GM23338 (cell line): ENCODE measurements at regions not wholly inside any gene's neighbourhood (a gene's known extent, or its start where the extent isn't known, plus 50 kb on each side); places are given as distances from the start of the nearest gene placed in this dataset.

ENCODE experiments used
- ATAC-seq: fragments of 200-7000 bp; cut with Tn5 transposase; 3 replicates; pipeline ENCODE4 v1.9.1; 2020
- DNase-seq: peaks from one replicate; pipeline ENCODE4 v3.0.0-alpha.2; 2015; ENCODE audit warnings: low spot score
- H2AFZ ChIP-seq: fragments of 200-600 bp; sonication (generic); 2 replicates; pipeline ENCODE4 v1.8.0; 2016; ENCODE audit warnings: antibody characterized with exemption, mild to moderate bottlenecking, moderate library complexity
- H3F3A ChIP-seq: fragments of 200-600 bp; sonication (generic); replicated peaks from 2 replicates; pipeline ENCODE4 v1.8.0; 2017; ENCODE audit warnings: antibody characterized with exemption, mixed run types, low read depth
- H3K27ac ChIP-seq: fragments of 200-600 bp; sonication (generic); 2 replicates; pipeline ENCODE4 v1.6.1; 2016; ENCODE audit warnings: low read depth
- H3K27me3 ChIP-seq: fragments of 200-600 bp; sonication (generic); 2 replicates; pipeline ENCODE4 v1.8.0; 2016; ENCODE audit warnings: mild to moderate bottlenecking, mixed run types, moderate library complexity; ENCODE audit not compliant: insufficient read depth
- H3K36me3 ChIP-seq: fragments of 200-600 bp; sonication (generic); 2 replicates; pipeline ENCODE4 v1.8.0; 2016; ENCODE audit warnings: mild to moderate bottlenecking; ENCODE audit not compliant: insufficient read depth
- H3K4me1 ChIP-seq: fragments of 200-600 bp; sonication (generic); 2 replicates; pipeline ENCODE4 v1.8.0; 2016; ENCODE audit warnings: mild to moderate bottlenecking, moderate library complexity; ENCODE audit not compliant: insufficient read depth
- H3K4me2 ChIP-seq: fragments of 200-600 bp; sonication (generic); 2 replicates; pipeline ENCODE4 v1.7.1; 2017; ENCODE audit warnings: mixed run types
- H3K4me3 ChIP-seq: fragments of 200-600 bp; sonication (generic); 2 replicates; pipeline ENCODE4 v1.6.1; 2016; ENCODE audit warnings: mixed run types
- H3K79me2 ChIP-seq: fragments of 200-600 bp; sonication (generic); replicated peaks from 2 replicates; pipeline ENCODE4 v1.8.0; 2017; ENCODE audit warnings: mild to moderate bottlenecking; ENCODE audit not compliant: insufficient read depth
- H3K9me2 ChIP-seq: fragments of 200-600 bp; sonication (generic); 2 replicates; pipeline ENCODE4 v1.8.0; 2017; ENCODE audit not compliant: insufficient read depth
- H4K20me1 ChIP-seq: fragments of 200-600 bp; sonication (generic); replicated peaks from 2 replicates; pipeline ENCODE4 v1.8.0; 2017; ENCODE audit warnings: mild to moderate bottlenecking; ENCODE audit not compliant: insufficient read depth
- H3K27ac Mint-ChIP-seq: 2 replicates; pipeline ENCODE4 v1.8.0; 2020; ENCODE audit warnings: inconsistent platforms, mild to moderate bottlenecking, moderate library complexity, mixed read lengths
- H3K27me3 Mint-ChIP-seq: 3 replicates; pipeline ENCODE4 v1.8.0; 2022; ENCODE audit warnings: low read depth, mild to moderate bottlenecking, moderate library complexity, mixed read lengths, inconsistent platforms; ENCODE audit not compliant: insufficient read depth, poor library complexity
- H3K36me3 Mint-ChIP-seq: 3 replicates; pipeline ENCODE4 v1.8.0; 2021; ENCODE audit warnings: low read depth, mild to moderate bottlenecking, inconsistent platforms, moderate library complexity, mixed read lengths
- H3K4me1 Mint-ChIP-seq: 3 replicates; pipeline ENCODE4 v1.8.0; 2020; ENCODE audit warnings: mild to moderate bottlenecking, inconsistent platforms, mixed read lengths
- H3K4me3 Mint-ChIP-seq: 3 replicates; pipeline ENCODE4 v1.8.0; 2021; ENCODE audit warnings: moderate library complexity, mild to moderate bottlenecking, inconsistent platforms, mixed read lengths
- H3K9me3 Mint-ChIP-seq: 3 replicates; pipeline ENCODE4 v1.8.0; 2020; ENCODE audit warnings: moderate library complexity, mild to moderate bottlenecking, inconsistent platforms, mixed read lengths
- CREB1 ChIP-seq: fragments of 250-450 bp; sonication (Bioruptor Pico); IDR thresholded peaks from 2 replicates; pipeline ENCODE4 v1.5.0; 2020; ENCODE audit warnings: low read depth, mild to moderate bottlenecking, moderate library complexity
- EZH2 ChIP-seq: fragments of 200-600 bp; sonication (generic); IDR thresholded peaks from one replicate; pipeline ENCODE4 v1.8.0; 2017; ENCODE audit warnings: antibody characterized with exemption, mild to moderate bottlenecking, low read depth; ENCODE audit not compliant: unreplicated experiment
- EZH2phosphoT487 ChIP-seq: fragments of 200-600 bp; sonication (generic); IDR thresholded peaks from one replicate; pipeline ENCODE4 v1.8.1; 2018; ENCODE audit warnings: antibody characterized with exemption; ENCODE audit not compliant: unreplicated experiment
- JUNB ChIP-seq: IDR thresholded peaks from one replicate; pipeline ENCODE4 v1.6.1; 2016; ENCODE audit warnings: antibody characterized with exemption; ENCODE audit not compliant: unreplicated experiment
- NANOG ChIP-seq: IDR thresholded peaks from 2 replicates; pipeline ENCODE4 v1.6.1; 2016; ENCODE audit warnings: antibody characterized with exemption, borderline replicate concordance
- POLR2AphosphoS5 ChIP-seq: IDR thresholded peaks from 2 replicates; pipeline ENCODE4 v1.6.1; 2016; ENCODE audit warnings: antibody characterized with exemption, low read depth
- REST ChIP-seq: IDR thresholded peaks from one replicate; pipeline ENCODE4 v1.6.1; 2018; ENCODE audit warnings: antibody characterized with exemption; ENCODE audit not compliant: unreplicated experiment
- STAT1 ChIP-seq: IDR thresholded peaks from one replicate; pipeline ENCODE4 v1.6.1; 2016; ENCODE audit warnings: antibody characterized with exemption; ENCODE audit not compliant: unreplicated experiment
- ZNF114 ChIP-seq: fragments of 250-450 bp; sonication (Bioruptor Pico); IDR thresholded peaks from 2 replicates; pipeline ENCODE4 v1.5.0; 2020; ENCODE audit warnings: mild to moderate bottlenecking, moderate library complexity
- ZNF331 ChIP-seq: fragments of 250-450 bp; sonication (Bioruptor Pico); IDR thresholded peaks from 2 replicates; pipeline ENCODE4 v1.5.0; 2020; ENCODE audit warnings: low read depth, mild to moderate bottlenecking, moderate library complexity
- TF ChIP-seq, protein P1 (sequence below): fragments of 250-450 bp; sonication (Bioruptor Pico); IDR thresholded peaks from 2 replicates; pipeline ENCODE4 v1.5.0; 2020; ENCODE audit warnings: mild to moderate bottlenecking, moderate library complexity

GRCh38 chr13:87444135-87444534 is 227.0 kb upstream of the SLITRK5 start (continued):
- TF ChIP-seq NANOG (no peak), CREB1 (CRISPR knock-in tag) (no peak), POLR2AphosphoS5 (no peak), EZH2 (no peak), STAT1 (no peak), REST (no peak)

DNA sequence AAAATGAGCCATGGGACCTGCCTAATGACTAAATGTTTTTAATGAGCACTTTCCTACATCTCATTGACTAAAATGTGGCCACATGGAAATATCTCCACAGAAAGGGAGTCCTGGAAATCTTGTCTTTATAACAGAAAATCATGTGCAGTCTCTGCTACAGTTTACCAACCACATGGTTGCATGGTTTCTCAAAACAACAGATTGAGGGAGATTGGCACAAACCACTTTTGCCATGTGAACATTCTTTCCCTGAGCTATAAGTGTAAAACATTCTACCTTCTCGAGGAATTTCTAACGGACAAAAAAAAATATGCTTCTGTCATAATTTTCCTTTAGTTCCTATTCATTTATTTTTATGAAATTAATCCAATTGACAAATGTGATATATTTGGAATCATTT is 218.9 kb upstream of the SLITRK5 start:
- H3K36me3 Mint-ChIP-seq, result no peaks in the 10 kb centered on the region
- Histone ChIP-seq H3K4me3 (no peak overlapping the region), H3K27me3 (no peaks in the 10 kb centered on the region), H3K27ac (no peak overlapping the region), H4K20me1 (no peaks in the 10 kb centered on the region), H3K4me1 (no peaks in the 10 kb centered on the region), H3K4me2 (no peak overlapping the region), H3K36me3 (no peaks in the 10 kb centered on the region), H3K9me2 (no peaks in the 10 kb centered on the region), H3K79me2 (no peaks in the 10 kb centered on the region), H3F3A (no peaks in the 10 kb centered on the region), H2AFZ (no peak overlapping the region)
- no peaks in the 10 kb centered on the region for H3K27me3 Mint-ChIP-seq
- H3K4me1 Mint-ChIP-seq, result no peaks in the 10 kb centered on the region
- H3K4me3 Mint-ChIP-seq, result no peak overlapping the region
- TF ChIP-seq NANOG (no peak), JUNB (no peak), CREB1 (CRISPR knock-in tag) (no peak), EZH2phosphoT487 (no peak), REST (no peak), EZH2 (no peak), ZNF331 (CRISPR knock-in tag) (no peak), ZNF114 (CRISPR knock-in tag) (no peak)
- TF ChIP-seq, protein P1, sequence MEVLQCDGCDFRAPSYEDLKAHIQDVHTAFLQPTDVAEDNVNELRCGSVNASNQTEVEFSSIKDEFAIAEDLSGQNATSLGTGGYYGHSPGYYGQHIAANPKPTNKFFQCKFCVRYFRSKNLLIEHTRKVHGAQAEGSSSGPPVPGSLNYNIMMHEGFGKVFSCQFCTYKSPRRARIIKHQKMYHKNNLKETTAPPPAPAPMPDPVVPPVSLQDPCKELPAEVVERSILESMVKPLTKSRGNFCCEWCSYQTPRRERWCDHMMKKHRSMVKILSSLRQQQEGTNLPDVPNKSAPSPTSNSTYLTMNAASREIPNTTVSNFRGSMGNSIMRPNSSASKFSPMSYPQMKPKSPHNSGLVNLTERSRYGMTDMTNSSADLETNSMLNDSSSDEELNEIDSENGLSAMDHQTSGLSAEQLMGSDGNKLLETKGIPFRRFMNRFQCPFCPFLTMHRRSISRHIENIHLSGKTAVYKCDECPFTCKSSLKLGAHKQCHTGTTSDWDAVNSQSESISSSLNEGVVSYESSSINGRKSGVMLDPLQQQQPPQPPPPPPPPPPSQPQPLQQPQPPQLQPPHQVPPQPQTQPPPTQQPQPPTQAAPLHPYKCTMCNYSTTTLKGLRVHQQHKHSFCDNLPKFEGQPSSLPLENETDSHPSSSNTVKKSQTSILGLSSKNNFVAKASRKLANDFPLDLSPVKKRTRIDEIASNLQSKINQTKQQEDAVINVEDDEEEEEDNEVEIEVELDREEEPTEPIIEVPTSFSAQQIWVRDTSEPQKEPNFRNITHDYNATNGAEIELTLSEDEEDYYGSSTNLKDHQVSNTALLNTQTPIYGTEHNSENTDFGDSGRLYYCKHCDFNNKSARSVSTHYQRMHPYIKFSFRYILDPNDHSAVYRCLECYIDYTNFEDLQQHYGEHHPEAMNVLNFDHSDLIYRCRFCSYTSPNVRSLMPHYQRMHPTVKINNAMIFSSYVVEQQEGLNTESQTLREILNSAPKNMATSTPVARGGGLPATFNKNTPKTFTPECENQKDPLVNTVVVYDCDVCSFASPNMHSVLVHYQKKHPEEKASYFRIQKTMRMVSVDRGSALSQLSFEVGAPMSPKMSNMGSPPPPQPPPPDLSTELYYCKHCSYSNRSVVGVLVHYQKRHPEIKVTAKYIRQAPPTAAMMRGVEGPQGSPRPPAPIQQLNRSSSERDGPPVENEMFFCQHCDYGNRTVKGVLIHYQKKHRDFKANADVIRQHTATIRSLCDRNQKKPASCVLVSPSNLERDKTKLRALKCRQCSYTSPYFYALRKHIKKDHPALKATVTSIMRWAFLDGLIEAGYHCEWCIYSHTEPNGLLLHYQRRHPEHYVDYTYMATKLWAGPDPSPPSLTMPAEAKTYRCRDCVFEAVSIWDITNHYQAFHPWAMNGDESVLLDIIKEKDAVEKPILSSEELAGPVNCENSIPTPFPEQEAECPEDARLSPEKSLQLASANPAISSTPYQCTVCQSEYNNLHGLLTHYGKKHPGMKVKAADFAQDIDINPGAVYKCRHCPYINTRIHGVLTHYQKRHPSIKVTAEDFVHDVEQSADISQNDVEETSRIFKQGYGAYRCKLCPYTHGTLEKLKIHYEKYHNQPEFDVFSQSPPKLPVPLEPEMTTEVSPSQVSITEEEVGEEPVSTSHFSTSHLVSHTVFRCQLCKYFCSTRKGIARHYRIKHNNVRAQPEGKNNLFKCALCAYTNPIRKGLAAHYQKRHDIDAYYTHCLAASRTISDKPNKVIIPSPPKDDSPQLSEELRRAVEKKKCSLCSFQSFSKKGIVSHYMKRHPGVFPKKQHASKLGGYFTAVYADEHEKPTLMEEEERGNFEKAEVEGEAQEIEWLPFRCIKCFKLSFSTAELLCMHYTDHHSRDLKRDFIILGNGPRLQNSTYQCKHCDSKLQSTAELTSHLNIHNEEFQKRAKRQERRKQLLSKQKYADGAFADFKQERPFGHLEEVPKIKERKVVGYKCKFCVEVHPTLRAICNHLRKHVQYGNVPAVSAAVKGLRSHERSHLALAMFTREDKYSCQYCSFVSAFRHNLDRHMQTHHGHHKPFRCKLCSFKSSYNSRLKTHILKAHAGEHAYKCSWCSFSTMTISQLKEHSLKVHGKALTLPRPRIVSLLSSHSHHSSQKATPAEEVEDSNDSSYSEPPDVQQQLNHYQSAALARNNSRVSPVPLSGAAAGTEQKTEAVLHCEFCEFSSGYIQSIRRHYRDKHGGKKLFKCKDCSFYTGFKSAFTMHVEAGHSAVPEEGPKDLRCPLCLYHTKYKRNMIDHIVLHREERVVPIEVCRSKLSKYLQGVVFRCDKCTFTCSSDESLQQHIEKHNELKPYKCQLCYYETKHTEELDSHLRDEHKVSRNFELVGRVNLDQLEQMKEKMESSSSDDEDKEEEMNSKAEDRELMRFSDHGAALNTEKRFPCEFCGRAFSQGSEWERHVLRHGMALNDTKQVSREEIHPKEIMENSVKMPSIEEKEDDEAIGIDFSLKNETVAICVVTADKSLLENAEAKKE (CRISPR knock-in tag), result no peak
- no peak for DNase-seq
- no peaks in the 10 kb centered on the region for H3K9me3 Mint-ChIP-seq
- H3K27ac Mint-ChIP-seq, result no peak overlapping the region
- no peak for ATAC-seq
